Caco-2 (cell line): ENCODE measurements at regions not wholly inside any gene's neighbourhood (a gene's known extent, or its start where the extent isn't known, plus 50 kb on each side); places are given as distances from the start of the nearest gene placed in this dataset.

Experiments used
- BruUV-seq: library from RNA; stranded (reverse); fragments of 400-500 nt; replicated peaks from 2 replicates; lab custom pipeline; 2021; lab: Mats Ljungman, UMichigan
- CTCF ChIA-PET: fragments of 300-600 bp; sonication (Branson Sonifier 250); formaldehyde crosslinking; loops from one replicate; lab custom pipeline; 2022; ENCODE audit warnings: antibody characterized with exemption; lab: Charles Lee
- POLR2A ChIA-PET: fragments of 300-600 bp; sonication (Branson Sonifier 250); formaldehyde crosslinking; loops from one replicate; lab custom pipeline; 2022; ENCODE audit warnings: antibody characterized with exemption; lab: Charles Lee
- DNase-seq, 2 experiments: peaks; one replicate each; pipeline versions ENCODE4 v3.0.0 to v3.0.0-alpha.2; 2020 to 2022
- H3K27me3 ChIP-seq: replicated peaks from 2 replicates; pipeline ENCODE4 v1.6.0; 2011; ENCODE audit warnings: low read length; ENCODE audit not compliant: control insufficient read depth, insufficient read depth
- H3K36me3 ChIP-seq: 2 replicates; pipeline ENCODE4 v1.5.1; 2011; ENCODE audit warnings: low read length; ENCODE audit not compliant: control insufficient read depth, insufficient read depth
- H3K4me1 ChIP-seq: fragments of 250-450 bp; sonication (Bioruptor Pico); 2 replicates; pipeline ENCODE4 v1.5.1; 2020; ENCODE audit warnings: mild to moderate bottlenecking
- H3K4me3 ChIP-seq: 2 replicates; pipeline ENCODE4 v1.5.1; 2011; ENCODE audit warnings: low read depth, mild to moderate bottlenecking, control low read depth, low read length
- H3K9me3 ChIP-seq: fragments of 250-450 bp; sonication (Bioruptor Pico); 2 replicates; pipeline ENCODE4 v1.5.1; 2020; ENCODE audit warnings: mild to moderate bottlenecking, moderate library complexity
- H3K27ac Mint-ChIP-seq: one replicate; pipeline ENCODE4 v1.8.0; 2022; ENCODE audit warnings: mixed read lengths; ENCODE audit not compliant: unreplicated experiment
- H3K27me3 Mint-ChIP-seq: one replicate; pipeline ENCODE4 v1.8.0; 2022; ENCODE audit warnings: mixed read lengths; ENCODE audit not compliant: insufficient read depth, unreplicated experiment
- H3K36me3 Mint-ChIP-seq: one replicate; pipeline ENCODE4 v1.8.0; 2022; ENCODE audit warnings: mild to moderate bottlenecking, mixed read lengths; ENCODE audit not compliant: insufficient read depth, unreplicated experiment
- H3K4me1 Mint-ChIP-seq: one replicate; pipeline ENCODE4 v1.8.0; 2022; ENCODE audit warnings: low read depth, mixed read lengths; ENCODE audit not compliant: unreplicated experiment
- H3K4me3 Mint-ChIP-seq: one replicate; pipeline ENCODE4 v1.8.0; 2022; ENCODE audit warnings: mild to moderate bottlenecking, moderate library complexity, mixed read lengths; ENCODE audit not compliant: unreplicated experiment
- H3K9me3 Mint-ChIP-seq: one replicate; pipeline ENCODE4 v1.8.0; 2022; ENCODE audit warnings: mixed read lengths; ENCODE audit not compliant: unreplicated experiment
- CTCF ChIP-seq, 2 experiments: fragments of 200-600 bp in 1 of 2; IDR thresholded peaks; 1 replicate in 1 of 2; 2 replicates in 1 of 2; pipeline versions ENCODE4 v1.5.1 to v1.8.0; 2011 to 2022; ENCODE audit warnings: antibody characterized with exemption in 1 of 2, control low read depth in 1 of 2, inconsistent platforms in 1 of 2, low read depth in 1 of 2, low read length in 1 of 2, mild to moderate bottlenecking in 1 of 2, moderate library complexity in 1 of 2; ENCODE audit not compliant: insufficient read depth in 1 of 2, severe bottlenecking in 1 of 2, unreplicated experiment in 1 of 2
- intact Hi-C: fragments of 100-400 bp; cut with micrococcal nuclease; formaldehyde crosslinking; loops from one replicate; pipeline ENCODE4 v1.10.0; 2022; ENCODE audit not compliant: unreplicated experiment

DNA sequence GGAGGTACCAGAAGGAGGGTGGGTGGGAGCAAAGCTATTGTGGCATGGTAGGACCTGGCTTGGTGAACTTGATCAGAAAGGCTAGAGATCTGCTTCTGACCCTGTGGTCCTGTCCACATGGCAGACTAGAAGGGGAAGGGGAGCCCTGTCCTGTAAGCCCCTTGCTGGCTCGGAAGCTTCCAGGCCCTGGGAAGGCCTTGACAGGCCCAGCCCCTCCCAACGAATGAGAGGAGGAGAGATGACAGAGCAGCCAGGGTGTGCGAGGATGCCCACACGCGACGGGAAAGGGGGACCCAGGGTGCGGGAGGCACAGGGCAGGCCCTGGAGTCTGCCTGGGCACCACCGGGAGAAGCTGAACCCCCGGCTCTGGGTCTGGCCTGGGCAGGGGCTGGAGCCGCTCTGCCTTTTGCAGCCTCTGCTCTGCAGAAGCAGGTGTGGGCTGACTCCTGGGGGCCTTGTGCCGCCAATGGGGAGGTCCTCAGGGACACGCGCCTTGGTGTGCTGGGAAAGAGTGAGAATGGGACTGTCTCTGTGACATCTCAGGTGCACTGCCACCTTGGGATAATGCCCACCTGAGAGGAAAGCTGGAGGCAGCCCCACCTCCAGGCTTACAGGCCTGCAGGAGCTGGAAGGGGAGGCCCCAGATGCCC is 1447.5 kb downstream of the BRD1 start:
- no TSS peak for BruUV-seq
- TF ChIP-seq CTCF (IDR thresholded peaks at IDR 0.05; ENCODE audit: insufficient read depth in 1 of 2, low read depth in 1 of 2, low read length in 1 of 2, severe bottlenecking in 1 of 2, unreplicated experiment in 1 of 2) = no peak
- Histone ChIP-seq H3K9me3 (no peaks in the 10 kb centered on the region), H3K36me3 (no peaks in the 10 kb centered on the region), H3K4me1 (no peaks in the 10 kb centered on the region), H3K27me3 (no peaks in the 10 kb centered on the region), H3K4me3 (no peak overlapping the region)
- H3K4me1 Mint-ChIP-seq = no peaks in the 10 kb centered on the region
- no peak for DNase-seq
- intact Hi-C loops = no loop called here
- POLR2A ChIA-PET = no interaction called here
- no peak overlapping the region for H3K27ac Mint-ChIP-seq
- H3K27me3 Mint-ChIP-seq = no peaks in the 10 kb centered on the region
- no peaks in the 10 kb centered on the region for H3K36me3 Mint-ChIP-seq
- no peaks in the 10 kb centered on the region for H3K9me3 Mint-ChIP-seq
- H3K4me3 Mint-ChIP-seq = no peak overlapping the region
- CTCF ChIA-PET = no interaction called here

DNA sequence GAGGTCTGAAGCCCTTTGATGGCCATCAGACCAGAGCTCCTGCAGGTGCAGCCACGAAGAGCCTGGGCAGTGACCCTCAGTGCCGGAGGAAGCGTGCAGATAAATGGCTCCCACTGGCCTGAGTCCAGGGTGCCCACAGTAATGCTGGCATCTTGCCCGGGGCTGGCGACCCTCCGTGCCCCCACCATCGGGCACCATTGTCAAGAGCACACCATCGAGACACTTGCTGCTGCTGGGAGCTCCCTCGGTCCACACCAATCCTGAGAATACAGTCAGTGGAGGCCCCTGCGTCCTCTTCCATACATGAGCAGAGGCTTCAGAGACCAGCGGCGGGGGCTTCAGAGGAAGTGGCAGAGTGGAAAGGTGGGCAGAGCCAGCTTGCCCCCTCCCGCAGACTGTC is 1448.3 kb downstream of the BRD1 start:
- Mint-ChIP-seq H3K4me3 (no peak overlapping the region), H3K36me3 (no peaks in the 10 kb centered on the region), H3K4me1 (no peaks in the 10 kb centered on the region), H3K27me3 (no peaks in the 10 kb centered on the region), H3K9me3 (no peaks in the 10 kb centered on the region), H3K27ac (no peak overlapping the region)
- CTCF ChIA-PET = no interaction called here
- Histone ChIP-seq H3K9me3 (no peaks in the 10 kb centered on the region), H3K4me1 (no peaks in the 10 kb centered on the region), H3K27me3 (no peaks in the 10 kb centered on the region), H3K4me3 (no peak overlapping the region), H3K36me3 (no peaks in the 10 kb centered on the region)
- no TSS peak for BruUV-seq
- POLR2A ChIA-PET = no interaction called here
- intact Hi-C loops = no loop called here
- DNase-seq = no peak
- no peak for TF ChIP-seq CTCF (IDR thresholded peaks at IDR 0.05; ENCODE audit: insufficient read depth in 1 of 2, low read depth in 1 of 2, low read length in 1 of 2, severe bottlenecking in 1 of 2, unreplicated experiment in 1 of 2)

- no peak for DNase-seq
- no peak for TF ChIP-seq CTCF (IDR thresholded peaks at IDR 0.05; ENCODE audit: insufficient read depth in 1 of 2, low read depth in 1 of 2, low read length in 1 of 2, severe bottlenecking in 1 of 2, unreplicated experiment in 1 of 2)
- Histone ChIP-seq H3K27me3 (no peaks in the 10 kb centered on the region), H3K9me3 (no peaks in the 10 kb centered on the region), H3K4me1 (no peaks in the 10 kb centered on the region), H3K4me3 (no peak overlapping the region), H3K36me3 (no peaks in the 10 kb centered on the region)
- CTCF ChIA-PET = no interaction called here
- POLR2A ChIA-PET = no interaction called here
- Mint-ChIP-seq H3K27ac (no peak overlapping the region), H3K36me3 (no peaks in the 10 kb centered on the region), H3K9me3 (no peaks in the 10 kb centered on the region), H3K4me1 (no peaks in the 10 kb centered on the region), H3K27me3 (no peaks in the 10 kb centered on the region), H3K4me3 (no peak overlapping the region)
- intact Hi-C loops = no loop called here
- BruUV-seq = no TSS peak
Measured at GRCh38 chr22:48378673-48379072, 1449.0 kb downstream of the BRD1 start.
